KOPT-K1 (cell line): ENCODE measurements at regions not wholly inside any gene's neighbourhood (a gene's known extent, or its start where the extent isn't known, plus 50 kb on each side); places are given as distances from the start of the nearest gene placed in this dataset.
"Not testable (repeated sequence)": the region's sequence is repeated elsewhere in the genome, so short reads cannot be mapped to it uniquely, and the experiment has no call there.

Experiments
- H3K27ac ChIP-seq: fragments of 200-600 bp; sonication (generic); 2 replicates; pipeline ENCODE4 v1.5.1; 2016; ENCODE audit warnings: antibody characterized with exemption, mild to moderate bottlenecking, low read depth, low read length; ENCODE audit not compliant: poor library complexity, severe bottlenecking
- H3K36me3 ChIP-seq: fragments of 200-600 bp; sonication (generic); 2 replicates; pipeline ENCODE4 v1.5.1; 2017; ENCODE audit warnings: antibody characterized with exemption, mild to moderate bottlenecking, low read length, moderate library complexity; ENCODE audit not compliant: insufficient read depth
- H3K9me3 ChIP-seq: fragments of 200-600 bp; sonication (generic); 2 replicates; pipeline ENCODE4 v1.5.1; 2017; ENCODE audit warnings: antibody characterized with exemption, low read length, mild to moderate bottlenecking; ENCODE audit not compliant: insufficient read depth, poor library complexity, severe bottlenecking

GRCh38 chr1:206367955-206368622 lies 102.2 kb upstream of the IKBKE start:
- H3K36me3 ChIP-seq, H3K27ac ChIP-seq, H3K9me3 ChIP-seq: not testable (repeated sequence)

DNA sequence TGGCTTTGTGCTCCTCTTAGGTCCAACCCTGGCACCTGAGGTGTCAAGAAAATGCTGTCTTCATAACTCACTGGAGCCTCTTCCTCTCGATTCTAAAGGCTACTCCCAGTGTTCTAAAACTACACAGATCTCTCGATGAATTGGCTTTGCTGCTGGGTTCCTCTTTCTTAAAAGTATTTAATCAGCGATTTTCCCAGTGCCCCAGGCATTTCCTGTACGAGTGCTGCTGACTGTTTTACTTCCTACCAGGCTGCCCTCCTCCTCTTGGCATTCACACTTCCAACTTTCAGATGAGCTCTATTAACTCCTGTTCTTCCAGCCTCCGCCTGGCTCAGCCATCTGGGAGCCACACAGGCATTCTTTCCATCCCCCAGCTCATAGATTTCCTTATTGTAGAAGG lies 95.6 kb upstream of the IKBKE start:
- not testable (repeated sequence) for H3K36me3 ChIP-seq, H3K27ac ChIP-seq, H3K9me3 ChIP-seq

DNA sequence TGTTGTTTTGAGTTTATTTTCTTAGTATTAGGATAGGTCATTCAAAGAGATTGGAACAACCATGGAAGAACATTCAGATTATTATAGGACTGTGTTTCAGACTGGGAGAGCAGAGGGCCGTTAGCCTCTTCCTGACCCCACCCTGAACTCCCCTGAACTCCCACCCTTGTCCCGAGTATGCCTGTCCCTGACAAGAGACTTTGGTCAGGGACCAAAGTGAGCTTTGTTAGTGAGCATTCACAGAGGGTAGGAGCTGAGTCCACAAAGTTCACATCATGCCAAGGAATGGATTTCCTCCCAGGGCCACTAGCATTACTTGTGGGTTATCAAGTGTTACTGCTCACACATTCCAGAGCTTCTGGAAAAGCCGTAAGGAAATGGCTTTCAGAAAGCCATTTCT lies 94.7 kb upstream of the IKBKE start:
- not testable (repeated sequence) for H3K27ac ChIP-seq, H3K9me3 ChIP-seq, H3K36me3 ChIP-seq

DNA sequence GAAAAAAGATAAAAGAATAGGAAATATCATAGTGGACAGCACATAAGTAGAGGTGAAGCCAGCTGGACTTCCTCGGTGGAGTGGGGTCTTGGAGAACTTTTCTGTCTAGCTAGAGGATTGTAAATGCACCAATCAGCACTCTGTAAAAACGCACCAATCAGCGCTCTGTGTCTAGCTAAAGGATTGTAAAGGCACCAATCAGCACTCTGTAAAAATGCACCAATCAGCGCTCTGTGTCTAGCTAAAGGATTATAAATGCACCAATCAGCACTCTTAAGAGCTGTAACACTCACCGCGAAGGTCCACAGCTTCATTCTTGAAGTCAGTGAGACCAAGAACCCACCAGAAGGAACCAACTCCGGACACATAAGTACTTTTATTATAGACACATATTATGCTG lies 91.8 kb upstream of the IKBKE start:
- H3K27ac ChIP-seq, H3K9me3 ChIP-seq, H3K36me3 ChIP-seq: not testable (repeated sequence)

GRCh38 chr1:206379245-206379644 lies 91.0 kb upstream of the IKBKE start:
- H3K9me3 ChIP-seq, H3K27ac ChIP-seq, H3K36me3 ChIP-seq: not testable (repeated sequence)

GRCh38 chr1:206380163-206380790 lies 90.0 kb upstream of the IKBKE start:
- H3K36me3 ChIP-seq, H3K9me3 ChIP-seq, H3K27ac ChIP-seq: not testable (repeated sequence)

DNA sequence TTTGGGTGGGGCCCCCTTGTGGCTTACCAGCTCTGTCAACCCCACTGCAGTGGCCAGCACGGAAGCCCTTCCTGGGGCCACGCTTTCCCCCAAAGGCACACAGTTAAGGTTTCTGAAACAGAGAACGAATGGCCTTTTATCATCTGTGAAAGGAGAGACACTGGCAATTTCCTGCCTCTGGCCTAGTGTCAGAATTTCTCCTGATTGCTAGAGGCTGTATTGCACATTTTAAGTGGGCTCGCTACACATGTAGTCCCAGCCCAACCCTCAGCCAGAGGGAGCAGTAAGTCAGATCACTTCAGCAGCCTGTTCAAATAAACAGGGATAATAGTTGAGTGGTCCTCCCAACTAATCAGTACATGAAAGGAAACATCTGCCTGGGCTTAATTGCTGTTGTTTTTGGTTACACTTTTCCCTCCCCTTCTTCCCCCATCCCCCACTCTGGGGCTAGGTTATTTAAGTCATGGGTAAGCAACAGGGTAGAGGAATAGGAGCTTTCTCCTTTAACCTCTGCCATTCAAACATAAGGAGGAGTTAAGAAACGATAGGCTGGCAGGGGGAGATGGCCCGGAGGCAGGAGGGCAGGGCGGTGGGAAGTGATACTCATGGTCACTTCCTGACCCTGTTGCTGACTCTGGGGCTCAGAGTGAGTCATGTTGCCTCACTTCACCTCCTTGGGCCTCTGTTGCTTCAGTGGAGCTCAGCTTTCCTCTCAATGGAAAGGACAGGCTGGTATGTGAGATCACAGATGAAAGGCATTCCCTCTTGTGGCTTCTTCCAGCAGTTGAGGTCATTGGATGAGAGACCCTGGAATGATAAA lies 89.3 kb upstream of the IKBKE start:
- H3K36me3 ChIP-seq, H3K27ac ChIP-seq, H3K9me3 ChIP-seq: not testable (repeated sequence)

DNA sequence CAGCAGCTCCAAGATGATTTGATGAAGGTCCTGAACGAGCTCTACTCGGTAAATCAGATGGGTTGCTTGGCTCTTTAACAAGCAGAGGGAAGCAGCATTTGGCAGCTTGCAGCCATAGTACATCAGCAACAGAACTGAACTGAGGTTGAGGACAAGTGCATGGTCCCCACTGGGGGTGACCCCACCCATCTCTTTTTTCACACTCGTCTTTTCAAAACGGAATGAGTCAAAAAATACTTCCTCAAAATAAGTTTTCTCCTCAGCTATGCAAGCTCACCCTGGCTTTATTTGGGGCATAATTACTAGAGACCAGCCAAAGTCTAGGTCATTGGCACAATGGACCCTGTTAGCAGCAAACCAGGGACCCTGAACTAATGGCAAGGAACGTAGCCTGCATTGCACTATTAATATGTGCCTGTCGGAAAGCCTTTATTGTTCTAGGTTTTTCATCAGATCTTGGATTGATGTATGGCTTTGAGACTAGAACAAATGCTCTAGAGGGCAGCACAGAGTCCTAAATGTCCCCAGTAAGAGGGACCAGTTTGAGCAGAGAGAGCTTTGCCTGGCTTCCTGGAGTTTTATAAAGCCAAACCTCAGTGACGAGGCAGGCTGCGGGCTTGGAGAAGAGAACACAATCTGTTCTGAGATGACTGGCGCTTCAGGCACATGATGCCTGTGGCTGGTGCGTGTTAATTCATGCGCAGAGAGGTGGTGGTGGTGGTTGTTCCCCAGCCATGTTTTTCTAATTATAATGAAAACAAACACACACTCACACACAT lies 86.1 kb upstream of the IKBKE start:
- not testable (repeated sequence) for H3K36me3 ChIP-seq, H3K27ac ChIP-seq, H3K9me3 ChIP-seq

DNA sequence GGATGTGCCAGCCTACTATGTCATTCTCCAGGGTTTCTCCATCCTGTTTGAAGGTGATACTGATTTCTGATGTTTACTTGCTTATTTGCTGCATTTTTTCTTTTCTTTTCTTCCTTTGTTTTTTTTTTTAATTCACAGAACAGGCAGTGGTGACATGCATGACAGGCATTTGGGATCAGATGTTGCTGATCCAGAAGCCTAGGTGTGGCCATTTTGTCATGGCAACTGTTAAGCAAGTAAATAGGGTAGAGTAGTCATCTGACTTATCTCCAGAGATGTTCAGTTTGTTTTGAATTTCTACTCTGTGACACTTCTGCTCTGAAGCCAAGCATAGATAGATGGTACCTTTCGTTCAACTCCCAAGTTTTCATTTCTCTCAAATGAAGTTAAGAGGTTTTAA lies 85.4 kb upstream of the IKBKE start:
- not testable (repeated sequence) for H3K27ac ChIP-seq, H3K36me3 ChIP-seq

GRCh38 chr1:206387631-206388030 lies 82.6 kb upstream of the IKBKE start:
- H3K27ac ChIP-seq, H3K9me3 ChIP-seq, H3K36me3 ChIP-seq: not testable (repeated sequence)

More for the DNA sequence above, 85.4 kb upstream of the IKBKE start:
- H3K9me3 ChIP-seq, result not testable (repeated sequence)

- not testable (repeated sequence) for H3K27ac ChIP-seq, H3K9me3 ChIP-seq
These were observed 78.4 kb upstream of the IKBKE start for GRCh38 chr1:206391903-206392302.

DNA sequence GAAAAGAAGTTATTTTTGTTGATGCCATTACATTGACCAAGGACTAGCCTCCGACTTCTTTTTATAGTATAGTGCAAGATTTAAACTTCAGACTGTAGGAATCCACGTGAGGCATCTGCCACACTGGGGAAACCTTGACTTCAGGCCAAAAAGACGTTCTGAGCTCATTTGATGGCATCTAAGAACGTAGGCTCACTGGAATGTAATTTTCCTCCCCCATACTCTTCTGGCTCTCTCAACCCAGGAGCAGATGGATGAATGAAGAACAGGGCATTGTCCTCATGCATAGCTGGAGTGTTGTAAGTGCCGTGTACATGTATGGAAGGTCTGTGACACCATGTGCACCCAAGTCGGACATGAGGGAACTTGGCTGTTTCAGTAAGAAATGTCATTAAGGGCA lies 72.8 kb upstream of the IKBKE start:
- H3K9me3 ChIP-seq, H3K36me3 ChIP-seq, H3K27ac ChIP-seq: not testable (repeated sequence)

More at GRCh38 chr1:206391903-206392302, 78.4 kb upstream of the IKBKE start:
- not testable (repeated sequence) for H3K36me3 ChIP-seq

- not testable (repeated sequence) for H3K36me3 ChIP-seq, H3K9me3 ChIP-seq, H3K27ac ChIP-seq
These were observed 72.0 kb upstream of the IKBKE start for GRCh38 chr1:206398261-206398660.

GRCh38 chr1:206403612-206404307 lies 66.5 kb upstream of the IKBKE start:
- not testable (repeated sequence) for H3K9me3 ChIP-seq, H3K36me3 ChIP-seq, H3K27ac ChIP-seq
